RWPE1 (cell line): ENCODE measurements at regions not wholly inside any gene's neighbourhood (a gene's known extent, or its start where the extent isn't known, plus 50 kb on each side); places are given as distances from the start of the nearest gene placed in this dataset.

Experiments used
- CTCF ChIA-PET: fragments of 350-600 bp; sonication (Branson Sonifier 250); formaldehyde crosslinking; extraction: SDS; loops from one replicate; lab custom pipeline; 2021; lab: Yijun Ruan, JAX
- POLR2A ChIA-PET: fragments of 400-600 bp; formaldehyde crosslinking; extraction: SDS; loops from one replicate; lab custom pipeline; 2020; ENCODE audit warnings: antibody characterized with exemption; ENCODE audit not compliant: low non-redundant PET; lab: Yijun Ruan, JAX
- DNase-seq: peaks from one replicate; pipeline ENCODE4 v3.0.0; 2012; ENCODE audit warnings: low spot score
- H3K27ac ChIP-seq: fragments of 450-650 bp; 2 replicates; pipeline ENCODE4 v1.5.1; 2017
- CTCF ChIP-seq: fragments of 450-650 bp; conservative IDR thresholded peaks from 2 replicates; pipeline ENCODE4 v1.5.1; 2017; ENCODE audit warnings: low read depth, mild to moderate bottlenecking

- no peak for DNase-seq
- ChIA-PET POLR2A (no interaction called here), CTCF (no interaction called here)
- no peak overlapping the region for H3K27ac ChIP-seq
- no peak for TF ChIP-seq CTCF
Observed at GRCh38 chr22:48907591-48907990, 920.1 kb downstream of the BRD1 start.

GRCh38 chr22:48906216-48906835 is 921.3 kb downstream of the BRD1 start:
- no peak overlapping the region for H3K27ac ChIP-seq
- POLR2A ChIA-PET, result no interaction called here
- CTCF ChIA-PET, result no interaction called here
- no peak for DNase-seq
- TF ChIP-seq CTCF, result no peak

- ChIA-PET CTCF (no interaction called here), POLR2A (no interaction called here)
- no peak for DNase-seq
- H3K27ac ChIP-seq, result no peak overlapping the region
- no peak for TF ChIP-seq CTCF
Observed at GRCh38 chr22:48905206-48905975, 922.3 kb downstream of the BRD1 start.

- ChIA-PET POLR2A (no interaction called here), CTCF (no interaction called here)
- DNase-seq, result no peak
- H3K27ac ChIP-seq, result no peak overlapping the region
- no peak for TF ChIP-seq CTCF
Observed at GRCh38 chr22:48902983-48903650, 924.6 kb downstream of the BRD1 start.

GRCh38 chr22:48902001-48902869 is 925.4 kb downstream of the BRD1 start:
- CTCF ChIA-PET, result no interaction called here
- POLR2A ChIA-PET, result no interaction called here

More at GRCh38 chr22:48902001-48902869, 925.4 kb downstream of the BRD1 start:
- no peak overlapping the region for H3K27ac ChIP-seq
- TF ChIP-seq CTCF, result no peak
- no peak for DNase-seq
